GM12872 (cell line): ENCODE measurements at regions not wholly inside any gene's neighbourhood (a gene's known extent, or its start where the extent isn't known, plus 50 kb on each side); places are given as distances from the start of the nearest gene placed in this dataset.

Experiments used
- CTCF ChIP-seq: IDR thresholded peaks from 3 replicates; pipeline ENCODE4 v1.5.1; 2011; ENCODE audit warnings: low read depth, mild to moderate bottlenecking, low read length, moderate library complexity; ENCODE audit not compliant: insufficient read depth

- no peak for TF ChIP-seq CTCF
Measured at GRCh38 chr15:37820380-37821128, 113.9 kb upstream of the TMCO5A start.

- no peak for TF ChIP-seq CTCF
Measured at GRCh38 chr15:37823601-37824275, 110.7 kb upstream of the TMCO5A start.

- no peak for TF ChIP-seq CTCF
Measured at GRCh38 chr15:37824717-37825382, 109.6 kb upstream of the TMCO5A start.

GRCh38 chr15:37837276-37837675, 97.2 kb upstream of the TMCO5A start:
- no peak for TF ChIP-seq CTCF

- TF ChIP-seq CTCF = no peak
Measured at GRCh38 chr15:37847776-37848175, 86.7 kb upstream of the TMCO5A start.

- TF ChIP-seq CTCF = no peak
Measured at GRCh38 chr15:37856109-37856508, 78.3 kb upstream of the TMCO5A start.

- TF ChIP-seq CTCF = no peak
Measured at GRCh38 chr15:37860896-37861295, 73.5 kb upstream of the TMCO5A start.
